Testis (tissue), 2 donors: ENCODE measurements at regions not wholly inside any gene's neighbourhood (a gene's known extent, or its start where the extent isn't known, plus 50 kb on each side); places are given as distances from the start of the nearest gene placed in this dataset.

ENCODE experiments used
- POLR2A ChIP-seq: fragments of 450-650 bp; IDR thresholded peaks from one replicate; pipeline ENCODE4 v1.6.1; 2017; ENCODE audit warnings: antibody characterized with exemption, mild to moderate bottlenecking, moderate library complexity
- TF ChIP-seq, protein P1 (sequence below), 3 experiments: fragments of 450-650 bp in 2 of 3; fragments of 200-600 bp in 1 of 3; sonication (generic) in 1 of 3; IDR thresholded peaks; one replicate each; pipeline ENCODE4 v1.5.1; 2016 to 2019; ENCODE audit warnings: antibody characterized with exemption in 3 of 3, mild to moderate bottlenecking in 2 of 3, moderate library complexity in 1 of 3

DNA sequence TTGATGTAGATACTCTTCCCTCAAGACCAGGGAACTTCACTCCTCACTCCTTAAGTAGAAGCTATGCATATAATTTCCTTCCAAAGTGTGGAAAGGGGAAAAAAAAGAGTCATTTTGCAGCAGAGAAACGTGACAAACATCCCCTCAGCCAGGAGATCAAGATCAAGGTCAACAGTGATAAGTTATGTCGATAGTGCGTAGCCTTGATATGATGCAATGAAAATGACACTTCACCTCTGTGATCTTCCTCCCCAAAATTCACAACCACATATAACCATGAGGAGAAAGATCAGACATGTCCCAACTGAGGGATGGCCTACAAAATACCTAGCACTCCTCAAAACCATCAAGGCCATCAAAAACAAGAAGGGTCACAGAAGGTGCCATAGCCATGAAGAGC, 160.4 kb upstream of the MYLIP start:
- TF ChIP-seq, protein P1, sequence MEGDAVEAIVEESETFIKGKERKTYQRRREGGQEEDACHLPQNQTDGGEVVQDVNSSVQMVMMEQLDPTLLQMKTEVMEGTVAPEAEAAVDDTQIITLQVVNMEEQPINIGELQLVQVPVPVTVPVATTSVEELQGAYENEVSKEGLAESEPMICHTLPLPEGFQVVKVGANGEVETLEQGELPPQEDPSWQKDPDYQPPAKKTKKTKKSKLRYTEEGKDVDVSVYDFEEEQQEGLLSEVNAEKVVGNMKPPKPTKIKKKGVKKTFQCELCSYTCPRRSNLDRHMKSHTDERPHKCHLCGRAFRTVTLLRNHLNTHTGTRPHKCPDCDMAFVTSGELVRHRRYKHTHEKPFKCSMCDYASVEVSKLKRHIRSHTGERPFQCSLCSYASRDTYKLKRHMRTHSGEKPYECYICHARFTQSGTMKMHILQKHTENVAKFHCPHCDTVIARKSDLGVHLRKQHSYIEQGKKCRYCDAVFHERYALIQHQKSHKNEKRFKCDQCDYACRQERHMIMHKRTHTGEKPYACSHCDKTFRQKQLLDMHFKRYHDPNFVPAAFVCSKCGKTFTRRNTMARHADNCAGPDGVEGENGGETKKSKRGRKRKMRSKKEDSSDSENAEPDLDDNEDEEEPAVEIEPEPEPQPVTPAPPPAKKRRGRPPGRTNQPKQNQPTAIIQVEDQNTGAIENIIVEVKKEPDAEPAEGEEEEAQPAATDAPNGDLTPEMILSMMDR (IDR thresholded peaks at IDR 0.05): no peak
- TF ChIP-seq POLR2A: no peak
